ENCODE measurements at regions not wholly inside any gene's neighbourhood (a gene's known extent, or its start where the extent isn't known, plus 50 kb on each side); places are given as distances from the start of the nearest gene placed in this dataset.

- TF ChIP-seq E2F4 (IDR thresholded peaks at IDR 0.05; ENCODE audit: low read depth, low read length) (no peak), FOS (IDR thresholded peaks at IDR 0.05; ENCODE audit: borderline replicate concordance, extremely low read depth, insufficient read length) (no peak), EZH2 (IDR thresholded peaks at IDR 0.05; ENCODE audit: borderline replicate concordance, control insufficient read depth, low read depth, low read length) (no peak)
Measured at GRCh38 chr10:80917636-80918035, 379.9 kb downstream of the SH2D4B start (continued).

DNA sequence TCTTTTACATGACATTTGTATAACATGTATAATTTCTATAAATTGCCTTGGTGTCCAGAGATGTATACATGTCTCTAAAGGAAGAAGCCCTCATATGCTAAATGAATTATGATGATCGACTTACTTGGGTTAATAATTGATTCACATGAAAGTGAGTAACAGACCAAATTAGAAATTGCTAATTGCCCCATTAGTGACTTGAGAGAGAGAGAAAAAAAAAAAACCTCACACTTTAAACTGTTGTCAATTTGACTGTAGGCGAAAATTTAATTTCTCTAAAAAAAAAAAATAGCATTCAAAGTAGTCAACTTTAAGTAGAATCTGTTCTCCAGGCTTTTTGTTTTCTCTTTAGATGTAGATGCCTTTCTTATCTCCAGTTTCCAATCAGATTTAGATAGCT is 383.3 kb downstream of the SH2D4B start:
- DNase-seq (ENCODE audit: low read depth, low spot score) = no peak
- H3K9me3 ChIP-seq (replicated peaks; ENCODE audit: control insufficient read depth, insufficient read depth, low read length) = no peaks in the 10 kb centered on the region
- H3K27me3 ChIP-seq (replicated peaks in 1 of 2; ENCODE audit: control insufficient read depth in 2 of 2, insufficient read depth in 2 of 2, low read length in 1 of 2) = no peaks in the 10 kb centered on the region
- intact Hi-C loops (cut with micrococcal nuclease; ENCODE audit: unreplicated experiment) (loop anchor here (5.0 kb wide), 1 partner anchor 539 kb away; no protein-coding TSS in a partner anchor), in situ Hi-C loops (cut with MboI) (loop anchor here (10.0 kb wide), 1 partner anchor 476 kb away; no protein-coding TSS in a partner anchor)
- peak; percentile 41 for ATAC-seq
- FAIRE-seq = no peak
- ChIA-PET POLR2A (no interaction called here), RAD21 (ENCODE audit: unreplicated experiment) (interaction anchor here (0.7 to 1.8 kb wide), 4 partner anchors 24 to 322 kb away, joined by 3 to 6 read pairs (median 5); no protein-coding TSS in a partner anchor), CTCF (interaction anchor here (0.6 to 6.5 kb wide), 9 partner anchors 9 to 477 kb away, joined by 3 to 54 read pairs (median 7); no protein-coding TSS in a partner anchor), SMC1A (ENCODE audit: uncharacterized antibody, unreplicated experiment) (interaction anchor here (0.7 to 6.6 kb wide), 9 partner anchors 9 to 476 kb away, joined by 3 to 50 read pairs (median 4); no protein-coding TSS in a partner anchor)
- no peaks in the 10 kb centered on the region for H3K79me2 ChIP-seq (ENCODE audit: control insufficient read depth, insufficient read depth, low read length)
- no peak overlapping the region for H3K27ac ChIP-seq (ENCODE audit: control insufficient read depth, insufficient read depth)
- no peak for TF ChIP-seq POLR2A (IDR thresholded peaks at IDR 0.05; ENCODE audit: low read depth, low read length)
- peak; percentile 36; the same call in 1 of the 2 replicates for TF ChIP-seq ATF7 (IDR thresholded peaks at IDR 0.05; ENCODE audit: low read depth)
- TF ChIP-seq HDAC2 (IDR thresholded peaks at IDR 0.05) = no peak
- peak; percentile 24 for TF ChIP-seq MEF2B (IDR thresholded peaks at IDR 0.05; ENCODE audit: partially characterized antibody, poor library complexity, severe bottlenecking)
- TF ChIP-seq MTA2 (IDR thresholded peaks at IDR 0.05; ENCODE audit: low read depth) = peak; percentile 94
- TF ChIP-seq ZBTB40 (IDR thresholded peaks at IDR 0.05; ENCODE audit: borderline replicate concordance) = peak; percentile 39; the same call in 1 of the 2 replicates
- TF ChIP-seq RUNX3 (IDR thresholded peaks at IDR 0.05; ENCODE audit: low read length) = no peak
- peak; percentile 81; the same call in 1 of the 2 replicates for TF ChIP-seq ZNF384 (IDR thresholded peaks at IDR 0.05; ENCODE audit: borderline replicate concordance, low read depth, low read length)
- no peaks in the 10 kb centered on the region for H4K20me1 ChIP-seq (ENCODE audit: control insufficient read depth, insufficient read depth)
- no peak overlapping the region for H2AFZ ChIP-seq (ENCODE audit: control insufficient read depth, low read depth, low read length)
- no peaks in the 10 kb centered on the region for H3K36me3 ChIP-seq (ENCODE audit: control insufficient read depth in 2 of 2, insufficient read depth in 2 of 2, low read length in 1 of 2)
- H3K9ac ChIP-seq (ENCODE audit: control insufficient read depth, insufficient read depth, low read length) = no peak overlapping the region
- no peak overlapping the region for H3K4me3 ChIP-seq
- no peaks in the 10 kb centered on the region for H3K4me1 ChIP-seq (ENCODE audit: control insufficient read depth, insufficient read depth, low read length)
- whole genome bisulfite sequencing (ENCODE audit: insufficient coverage, insufficient replicate concordance, low lambda C conversion rate, missing lambda C conversion rate) = 12% methylated on average over 2 of the region's 2 CpGs
- no TSS peak for BruUV-seq (replicated peaks)
- no peak overlapping the region for H3K4me2 ChIP-seq (ENCODE audit: control insufficient read depth, insufficient read depth)
